ENCODE measurements at regions not wholly inside any gene's neighbourhood (a gene's known extent, or its start where the extent isn't known, plus 50 kb on each side); places are given as distances from the start of the nearest gene placed in this dataset.

- Histone ChIP-seq H3K27me3 (ENCODE audit: control insufficient read depth, insufficient read depth, low read length) (no peaks in the 10 kb centered on the region), H3K36me3 (ENCODE audit: control insufficient read depth, insufficient read depth, low read length) (no peaks in the 10 kb centered on the region), H3K4me3 (ENCODE audit: low read depth, low read length) (no peak overlapping the region)
- FAIRE-seq: no peak
- DNase-seq (ENCODE audit: low read depth): no peak
- TF ChIP-seq, protein P1, sequence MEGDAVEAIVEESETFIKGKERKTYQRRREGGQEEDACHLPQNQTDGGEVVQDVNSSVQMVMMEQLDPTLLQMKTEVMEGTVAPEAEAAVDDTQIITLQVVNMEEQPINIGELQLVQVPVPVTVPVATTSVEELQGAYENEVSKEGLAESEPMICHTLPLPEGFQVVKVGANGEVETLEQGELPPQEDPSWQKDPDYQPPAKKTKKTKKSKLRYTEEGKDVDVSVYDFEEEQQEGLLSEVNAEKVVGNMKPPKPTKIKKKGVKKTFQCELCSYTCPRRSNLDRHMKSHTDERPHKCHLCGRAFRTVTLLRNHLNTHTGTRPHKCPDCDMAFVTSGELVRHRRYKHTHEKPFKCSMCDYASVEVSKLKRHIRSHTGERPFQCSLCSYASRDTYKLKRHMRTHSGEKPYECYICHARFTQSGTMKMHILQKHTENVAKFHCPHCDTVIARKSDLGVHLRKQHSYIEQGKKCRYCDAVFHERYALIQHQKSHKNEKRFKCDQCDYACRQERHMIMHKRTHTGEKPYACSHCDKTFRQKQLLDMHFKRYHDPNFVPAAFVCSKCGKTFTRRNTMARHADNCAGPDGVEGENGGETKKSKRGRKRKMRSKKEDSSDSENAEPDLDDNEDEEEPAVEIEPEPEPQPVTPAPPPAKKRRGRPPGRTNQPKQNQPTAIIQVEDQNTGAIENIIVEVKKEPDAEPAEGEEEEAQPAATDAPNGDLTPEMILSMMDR (IDR thresholded peaks at IDR 0.05; ENCODE audit: insufficient read depth, low read length, severe bottlenecking): no peak
Observed at GRCh38 chrX:147468600-147468999, 443.1 kb upstream of the FMR1 start.

GRCh38 chrX:147476008-147476407, 435.7 kb upstream of the FMR1 start:
- FAIRE-seq (no peak), DNase-seq (ENCODE audit: low read depth) (peak; percentile 0)
- TF ChIP-seq, protein P1 (IDR thresholded peaks at IDR 0.05; ENCODE audit: insufficient read depth, low read length, severe bottlenecking): no peak
- H3K36me3 ChIP-seq (ENCODE audit: control insufficient read depth, insufficient read depth, low read length): no peaks in the 10 kb centered on the region
- no peak overlapping the region for H3K4me3 ChIP-seq (ENCODE audit: low read depth, low read length)
- no peaks in the 10 kb centered on the region for H3K27me3 ChIP-seq (ENCODE audit: control insufficient read depth, insufficient read depth, low read length)

DNA sequence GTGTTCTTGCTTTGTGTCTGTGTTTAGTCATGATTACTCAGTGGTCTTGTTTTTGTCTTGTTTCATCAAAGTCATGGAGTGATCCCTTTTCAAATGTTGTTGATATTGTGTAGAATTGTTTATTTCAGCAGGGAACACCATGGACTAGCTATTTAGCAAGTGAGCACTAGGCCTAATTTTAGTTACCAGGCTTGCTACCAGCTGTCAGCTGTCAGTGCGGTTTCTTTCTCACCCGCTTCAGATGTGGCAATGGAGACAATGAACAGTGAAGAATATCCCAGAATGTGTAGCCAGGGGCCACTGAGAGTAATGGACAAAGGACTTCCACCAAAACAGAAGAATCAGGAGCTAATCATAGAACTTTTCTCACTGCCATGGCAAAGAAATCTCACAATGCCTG, 432.8 kb upstream of the FMR1 start:
- H3K36me3 ChIP-seq (ENCODE audit: control insufficient read depth, insufficient read depth, low read length): no peaks in the 10 kb centered on the region
- TF ChIP-seq, protein P1 (IDR thresholded peaks at IDR 0.05; ENCODE audit: insufficient read depth, low read length, severe bottlenecking): no peak
- no peak for FAIRE-seq

DNA sequence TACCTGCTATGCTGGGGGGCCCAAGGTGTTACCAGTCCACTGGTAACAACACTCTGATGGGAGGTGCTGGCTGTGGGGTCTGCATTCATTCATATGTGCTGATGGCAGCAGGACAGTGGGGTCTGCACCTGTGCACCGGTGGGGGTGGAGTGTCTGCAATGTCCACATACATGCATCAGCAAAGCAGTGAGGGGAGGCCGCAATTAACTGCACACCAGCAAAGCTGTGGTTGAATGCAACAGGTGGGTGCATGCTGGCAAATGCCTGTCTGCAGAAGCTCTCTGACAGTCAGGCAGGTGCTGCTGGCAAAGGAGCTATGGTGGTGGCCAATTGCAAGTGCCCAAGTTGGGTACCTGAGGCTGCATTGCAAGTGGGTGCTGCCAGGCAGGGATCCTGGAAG, 426.5 kb upstream of the FMR1 start:
- no peaks in the 10 kb centered on the region for H3K36me3 ChIP-seq (ENCODE audit: control insufficient read depth, insufficient read depth, low read length)
- H3K4me3 ChIP-seq (ENCODE audit: low read depth, low read length): no peak overlapping the region
- DNase-seq (ENCODE audit: low read depth) (no peak), FAIRE-seq (no peak)
- TF ChIP-seq, protein P1 (IDR thresholded peaks at IDR 0.05; ENCODE audit: insufficient read depth, low read length, severe bottlenecking): no peak
- H3K27me3 ChIP-seq (ENCODE audit: control insufficient read depth, insufficient read depth, low read length): no peaks in the 10 kb centered on the region

More for the DNA sequence above, 432.8 kb upstream of the FMR1 start:
- Histone ChIP-seq H3K27me3 (ENCODE audit: control insufficient read depth, insufficient read depth, low read length) (no peaks in the 10 kb centered on the region), H3K4me3 (ENCODE audit: low read depth, low read length) (no peak overlapping the region)
- DNase-seq (ENCODE audit: low read depth): no peak

DNA sequence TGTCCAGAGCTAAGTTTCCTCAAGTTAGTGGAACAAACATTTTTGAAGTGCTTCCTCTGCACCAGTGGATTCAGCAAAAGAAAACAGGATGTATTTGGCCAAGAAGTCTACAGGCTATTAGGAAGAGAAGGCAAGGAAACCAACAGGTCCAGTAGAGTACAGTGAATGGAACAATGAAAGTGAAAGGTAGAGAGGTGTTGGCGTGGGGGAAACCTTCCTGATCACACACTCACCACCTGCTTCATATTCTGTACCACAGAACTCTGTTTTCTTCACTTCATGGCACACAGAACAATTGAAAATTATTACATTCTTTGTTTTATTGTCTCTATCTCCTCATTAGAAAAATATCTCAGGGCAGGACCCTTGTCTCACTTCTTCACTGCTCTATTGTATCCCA, 417.4 kb upstream of the FMR1 start:
- Histone ChIP-seq H3K36me3 (ENCODE audit: control insufficient read depth, insufficient read depth, low read length) (no peaks in the 10 kb centered on the region), H3K4me3 (ENCODE audit: low read depth, low read length) (no peak overlapping the region), H3K27me3 (ENCODE audit: control insufficient read depth, insufficient read depth, low read length) (no peaks in the 10 kb centered on the region)
- no peak for FAIRE-seq
- TF ChIP-seq, protein P1 (IDR thresholded peaks at IDR 0.05; ENCODE audit: insufficient read depth, low read length, severe bottlenecking): no peak
- DNase-seq (ENCODE audit: low read depth): no peak

DNA sequence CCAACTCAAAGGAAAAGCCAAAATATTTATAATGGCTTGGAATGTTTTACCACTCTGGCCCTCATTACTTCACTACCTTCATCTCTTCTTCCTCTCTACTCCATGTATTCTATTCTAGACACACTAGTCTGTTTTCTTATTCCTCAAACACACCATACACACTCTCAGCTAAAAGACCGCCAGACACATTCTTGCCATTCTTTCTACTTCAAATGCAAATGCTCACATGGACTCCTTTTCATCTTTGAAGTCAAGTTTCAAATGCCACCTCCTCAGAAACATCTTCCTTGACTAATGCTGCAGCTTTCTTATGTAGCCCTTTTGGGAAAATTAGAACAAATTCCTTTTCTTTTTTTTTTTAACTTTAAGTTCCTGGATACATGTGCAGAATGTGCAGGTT, 412.9 kb upstream of the FMR1 start:
- TF ChIP-seq, protein P1 (IDR thresholded peaks at IDR 0.05; ENCODE audit: insufficient read depth, low read length, severe bottlenecking): no peak
- no peaks in the 10 kb centered on the region for H3K27me3 ChIP-seq (ENCODE audit: control insufficient read depth, insufficient read depth, low read length)
- no peaks in the 10 kb centered on the region for H3K36me3 ChIP-seq (ENCODE audit: control insufficient read depth, insufficient read depth, low read length)
- FAIRE-seq: no peak
- DNase-seq (ENCODE audit: low read depth): no peak
- H3K4me3 ChIP-seq (ENCODE audit: low read depth, low read length): no peak overlapping the region
